Stomach (tissue), 8 donors: ENCODE measurements at regions not wholly inside any gene's neighbourhood (a gene's known extent, or its start where the extent isn't known, plus 50 kb on each side); places are given as distances from the start of the nearest gene placed in this dataset.

Source experiments
- DNase-seq, 2 donors: peaks; one replicate each; pipeline versions ENCODE4 v3.0.0 to v3.0.0-alpha.2; 2013 to 2019
- H3K27ac ChIP-seq, 5 donors: fragments of 200-600 bp in 4 of 5; sonication (generic) in 4 of 5; one replicate each; pipeline ENCODE4 v1.5.1; 2013 to 2019; ENCODE audit warnings: mild to moderate bottlenecking in 1 of 5, moderate library complexity in 1 of 5
- H3K27me3 ChIP-seq, 3 donors: fragments of 200-600 bp; sonication (generic); one replicate each; pipeline ENCODE4 v1.5.1; 2017 to 2019; ENCODE audit warnings: mixed run types in 1 of 3
- H3K36me3 ChIP-seq, 4 donors: fragments of 200-600 bp; sonication (generic); 1 replicate in 3 of 4; 2 replicates in 1 of 4; pipeline ENCODE4 v1.5.1; 2016 to 2019
- H3K4me1 ChIP-seq, 4 donors: fragments of 200-600 bp; sonication (generic); one replicate each; pipeline ENCODE4 v1.5.1; 2016 to 2019
- H3K4me3 ChIP-seq, 4 donors: fragments of 200-600 bp; sonication (generic) in 3 of 4; one replicate each; pipeline ENCODE4 v1.5.1; 2016 to 2019; ENCODE audit warnings: mild to moderate bottlenecking in 1 of 4
- H3K9me3 ChIP-seq, 4 donors: fragments of 200-600 bp; sonication (generic); one replicate each; pipeline ENCODE4 v1.5.1; 2016 to 2019
- CTCF ChIP-seq, 7 experiments: fragments of 450-650 bp in 4 of 7; fragments of 200-600 bp in 3 of 7; sonication (generic) in 3 of 7; IDR thresholded peaks; one replicate each; pipeline ENCODE4 v1.5.1; 2016 to 2019; ENCODE audit warnings: antibody characterized with exemption in 7 of 7, control low read depth in 2 of 7, mild to moderate bottlenecking in 1 of 7
- EP300 ChIP-seq: sonication (generic); formaldehyde crosslinking; IDR thresholded peaks from one replicate; pipeline ENCODE4 v1.6.1; 2017; ENCODE audit warnings: antibody characterized with exemption
- POLR2A ChIP-seq, 4 donors: fragments of 450-650 bp; IDR thresholded peaks; one replicate each; pipeline ENCODE4 v1.6.1; 2016; ENCODE audit warnings: antibody characterized with exemption in 4 of 4, control low read depth in 2 of 4, mild to moderate bottlenecking in 1 of 4, moderate library complexity in 1 of 4
- POLR2AphosphoS5 ChIP-seq, 3 donors: sonication (generic); formaldehyde crosslinking; IDR thresholded peaks; one replicate each; pipeline ENCODE4 v1.6.1; 2016; ENCODE audit warnings: antibody characterized with exemption in 3 of 3
- WGBS, 5 donors: extraction: QIAGEN DNeasy Blood & Tissue Kit in 3 of 5; methylation state at CpG; one replicate each; pipeline versions ENCODE4 v1.1.5 to v1.1.7; 2013 to 2018; 5-methylcytosine and 5-hydroxymethylcytosine counted together
- intact Hi-C: fragments of 100-400 bp; cut with DNase I; formaldehyde crosslinking; loops from one replicate; pipeline ENCODE4 v1.15.1; 2023; ENCODE audit warnings: low total_unique reads
- donor health status: healthy with polysubstance abuse.
- donor health status: Bipolar disorder and iron deficiency.
- donor health status: healthy.

GRCh38 chr9:92184041-92184564, 68.9 kb upstream of the SPTLC1 start:
- Histone ChIP-seq H3K27ac (no peak overlapping the region), H3K36me3 (no peaks in the 10 kb centered on the region), H3K4me1 (peaks cover 0 to 4% (median 0%) of the 10 kb centered on the region in 4 donors), H3K9me3 (peaks cover 0 to 8% (median 4%) of the 10 kb centered on the region in 4 donors), H3K4me3 (no peak overlapping the region), H3K27me3 (peaks cover 0 to 11% (median 0%) of the 10 kb centered on the region in 3 donors)
- no peak for TF ChIP-seq CTCF (IDR thresholded peaks at IDR 0.05)
- TF ChIP-seq POLR2A (IDR thresholded peaks at IDR 0.05): no peak
- no peak for TF ChIP-seq EP300
- no peak for TF ChIP-seq POLR2AphosphoS5 (IDR thresholded peaks at IDR 0.05)
- 76 to 89% (median 84%) methylated on average over 1 of the region's 1 CpG for WGBS, 5 donors
- intact Hi-C loops: no loop called here
- DNase-seq: no peak

GRCh38 chr9:92183449-92183848, 68.2 kb upstream of the SPTLC1 start:
- Histone ChIP-seq H3K36me3 (no peaks in the 10 kb centered on the region), H3K4me1 (peaks cover 0 to 4% (median 0%) of the 10 kb centered on the region in 4 donors), H3K27me3 (peaks cover 0 to 5% (median 0%) of the 10 kb centered on the region in 3 donors), H3K9me3 (peaks cover 0 to 8% (median 4%) of the 10 kb centered on the region in 4 donors), H3K27ac (no peak overlapping the region), H3K4me3 (no peak overlapping the region)
- TF ChIP-seq CTCF (IDR thresholded peaks at IDR 0.05) (no peak), EP300 (no peak), POLR2AphosphoS5 (IDR thresholded peaks at IDR 0.05) (no peak), POLR2A (IDR thresholded peaks at IDR 0.05) (no peak)
- intact Hi-C loops: no loop called here
- DNase-seq: no peak
- WGBS, 5 donors: 66 to 77% (median 74%) methylated on average over 5 of the region's 5 CpGs

- WGBS, 5 donors: 55 to 84% (median 72%) methylated on average over 4 of the region's 4 CpGs
- H3K27me3 ChIP-seq: no peaks in the 10 kb centered on the region
- H3K36me3 ChIP-seq: no peaks in the 10 kb centered on the region
- H3K27ac ChIP-seq: peak overlapping the region in 1 of 5 donors; percentile 26
- DNase-seq: no peak
- H3K4me1 ChIP-seq: peaks cover 0 to 4% (median 0%) of the 10 kb centered on the region in 4 donors
- H3K4me3 ChIP-seq: no peak overlapping the region
- TF ChIP-seq EP300 (no peak), POLR2A (IDR thresholded peaks at IDR 0.05) (no peak), CTCF (IDR thresholded peaks at IDR 0.05) (no peak), POLR2AphosphoS5 (IDR thresholded peaks at IDR 0.05) (no peak)
- intact Hi-C loops: no loop called here
- H3K9me3 ChIP-seq: peaks cover 0 to 8% (median 4%) of the 10 kb centered on the region in 4 donors
These were observed 66.1 kb upstream of the SPTLC1 start for GRCh38 chr9:92181296-92181695.

GRCh38 chr9:92180669-92181181, 65.5 kb upstream of the SPTLC1 start:
- Histone ChIP-seq H3K27me3 (no peaks in the 10 kb centered on the region), H3K4me3 (no peak overlapping the region), H3K36me3 (no peaks in the 10 kb centered on the region), H3K27ac (no peak overlapping the region), H3K4me1 (peaks cover 0 to 4% (median 0%) of the 10 kb centered on the region in 4 donors), H3K9me3 (peaks cover 0 to 8% (median 4%) of the 10 kb centered on the region in 4 donors)
- 57 to 63% (median 63%) methylated on average over 7 of the region's 7 CpGs for WGBS, 5 donors
- DNase-seq: peak in 1 of 2 donors; percentile 42
- TF ChIP-seq EP300 (no peak), POLR2AphosphoS5 (IDR thresholded peaks at IDR 0.05) (peak in 1 of 3 donors; percentile 16), POLR2A (IDR thresholded peaks at IDR 0.05) (no peak)
- intact Hi-C loops: no loop called here

- WGBS, 5 donors: 90 to 96% (median 91%) methylated on average over 3 of the region's 3 CpGs
- Histone ChIP-seq H3K4me1 (peaks cover 0 to 11% (median 0%) of the 10 kb centered on the region in 4 donors), H3K27me3 (no peaks in the 10 kb centered on the region), H3K27ac (no peak overlapping the region), H3K36me3 (no peaks in the 10 kb centered on the region), H3K9me3 (peaks cover 0 to 8% (median 4%) of the 10 kb centered on the region in 4 donors), H3K4me3 (no peak overlapping the region)
- TF ChIP-seq POLR2AphosphoS5 (IDR thresholded peaks at IDR 0.05) (no peak), POLR2A (IDR thresholded peaks at IDR 0.05) (no peak), EP300 (no peak), CTCF (IDR thresholded peaks at IDR 0.05) (no peak)
- no peak for DNase-seq
- intact Hi-C loops: no loop called here
These were observed 64.8 kb upstream of the SPTLC1 start for GRCh38 chr9:92180002-92180400.
